ACC112 (cell line): ENCODE measurements at regions not wholly inside any gene's neighbourhood (a gene's known extent, or its start where the extent isn't known, plus 50 kb on each side); places are given as distances from the start of the nearest gene placed in this dataset.

Source experiments
- H2AFZ ChIP-seq: fragments of 200-600 bp; sonication (generic); one replicate; pipeline ENCODE4 v1.6.0; 2017; ENCODE audit warnings: antibody characterized with exemption, low read length; ENCODE audit not compliant: unreplicated experiment
- H3K27ac ChIP-seq: fragments of 200-600 bp; sonication (generic); 2 replicates; pipeline ENCODE4 v1.5.1; 2014; ENCODE audit warnings: low read depth, mild to moderate bottlenecking, antibody characterized with exemption, low read length, moderate library complexity
- H3K27me3 ChIP-seq: fragments of 200-600 bp; sonication (generic); 2 replicates; pipeline ENCODE4 v1.6.1; 2014; ENCODE audit warnings: mild to moderate bottlenecking, antibody characterized with exemption, low read length, moderate library complexity, mixed read lengths; ENCODE audit not compliant: insufficient read depth
- H3K36me3 ChIP-seq: fragments of 200-600 bp; sonication (generic); 2 replicates; pipeline ENCODE4 v1.6.1; 2016; ENCODE audit warnings: mild to moderate bottlenecking, antibody characterized with exemption, low read length, moderate library complexity, mixed read lengths; ENCODE audit not compliant: insufficient read depth
- H3K4me1 ChIP-seq: fragments of 200-600 bp; sonication (generic); one replicate; pipeline ENCODE4 v1.6.1; 2016; ENCODE audit warnings: low read length, mixed read lengths; ENCODE audit not compliant: insufficient read depth, unreplicated experiment, control insufficient read depth
- H3K4me3 ChIP-seq: fragments of 200-600 bp; sonication (generic); 2 replicates; pipeline ENCODE4 v1.5.1; 2014; ENCODE audit warnings: mild to moderate bottlenecking, low read depth, low read length
- H3K79me2 ChIP-seq: fragments of 200-600 bp; sonication (generic); one replicate; pipeline ENCODE4 v1.6.0; 2016; ENCODE audit warnings: low read length; ENCODE audit not compliant: control insufficient read depth, unreplicated experiment, insufficient read depth

DNA sequence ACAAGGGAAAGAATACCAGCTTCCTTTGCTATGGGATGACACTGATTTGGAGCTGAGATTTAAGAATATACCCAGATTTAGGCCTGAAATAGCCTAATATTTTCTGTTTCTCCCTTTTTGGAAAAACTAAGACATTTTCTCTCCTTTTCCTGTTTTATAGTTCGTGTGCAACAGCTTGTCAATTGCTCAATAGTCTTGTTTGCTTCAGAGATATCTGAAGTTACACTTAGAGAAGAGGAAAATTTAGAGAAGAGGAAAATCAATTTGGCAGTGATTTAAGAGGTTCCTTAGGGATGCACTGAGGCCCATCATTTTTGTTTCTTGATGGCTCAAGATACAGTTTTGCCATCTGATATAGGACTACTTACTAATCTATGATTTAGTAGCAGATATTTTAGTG is 398.6 kb downstream of the RFPL4B start:
- peak overlapping the region; percentile 17 for H2AFZ ChIP-seq
- no peaks in the 10 kb centered on the region for H3K79me2 ChIP-seq
- H3K36me3 ChIP-seq = no peaks in the 10 kb centered on the region
- H3K4me1 ChIP-seq = no peaks in the 10 kb centered on the region
- no peak overlapping the region for H3K27ac ChIP-seq
- no peaks in the 10 kb centered on the region for H3K27me3 ChIP-seq
- no peak overlapping the region for H3K4me3 ChIP-seq

DNA sequence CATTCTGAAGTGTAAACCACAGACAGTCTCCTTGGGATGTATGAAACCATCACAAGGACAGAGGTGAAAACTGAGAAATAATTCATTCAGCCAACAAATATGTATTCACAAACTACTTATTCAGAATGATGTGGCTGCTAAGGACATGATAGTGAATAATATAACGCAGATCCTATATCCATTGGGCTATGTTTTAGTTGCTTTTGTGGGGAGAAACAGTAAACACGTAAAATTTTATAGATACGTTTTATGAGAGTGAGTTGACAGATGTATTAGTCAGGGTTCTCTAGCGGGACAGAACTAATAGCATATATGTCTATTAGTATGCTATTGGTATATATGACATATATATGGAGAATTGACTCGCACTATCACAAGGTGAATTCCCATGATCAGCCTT is 402.5 kb downstream of the RFPL4B start:
- no peaks in the 10 kb centered on the region for H3K36me3 ChIP-seq

DNA sequence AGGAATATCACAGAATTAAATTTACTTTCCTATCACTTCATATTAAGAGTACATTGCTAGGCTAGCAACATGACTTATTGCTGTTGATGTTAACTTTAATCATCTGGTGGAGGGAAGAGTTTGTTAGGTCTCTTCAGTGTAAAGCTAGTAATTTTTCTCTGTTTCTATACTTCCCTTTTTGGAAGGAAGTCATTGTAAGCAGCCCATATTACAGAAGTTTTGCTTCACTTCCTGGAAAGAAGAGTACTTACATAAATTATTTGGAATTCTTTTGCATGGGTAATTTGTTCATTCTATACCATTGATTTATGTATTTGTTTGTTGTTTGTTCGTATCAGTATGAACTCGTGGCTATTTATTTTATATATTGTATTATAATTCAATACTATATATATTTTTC is 405.2 kb downstream of the RFPL4B start:
- H3K4me3 ChIP-seq = no peak overlapping the region
- H3K79me2 ChIP-seq = no peaks in the 10 kb centered on the region
- no peaks in the 10 kb centered on the region for H3K27me3 ChIP-seq
- no peaks in the 10 kb centered on the region for H3K4me1 ChIP-seq
- H3K27ac ChIP-seq = no peak overlapping the region
- no peaks in the 10 kb centered on the region for H3K36me3 ChIP-seq
- H2AFZ ChIP-seq = no peak overlapping the region

More for the DNA sequence above, 402.5 kb downstream of the RFPL4B start:
- no peak overlapping the region for H2AFZ ChIP-seq
- no peak overlapping the region for H3K27ac ChIP-seq
- no peak overlapping the region for H3K4me3 ChIP-seq
- H3K27me3 ChIP-seq = no peaks in the 10 kb centered on the region
- H3K79me2 ChIP-seq = no peaks in the 10 kb centered on the region
- H3K4me1 ChIP-seq = no peaks in the 10 kb centered on the region

GRCh38 chr6:112752791-112753190 is 405.7 kb downstream of the RFPL4B start:
- Histone ChIP-seq H3K79me2 (no peaks in the 10 kb centered on the region), H3K4me1 (no peaks in the 10 kb centered on the region), H2AFZ (no peak overlapping the region), H3K27me3 (no peaks in the 10 kb centered on the region), H3K27ac (no peak overlapping the region), H3K36me3 (no peaks in the 10 kb centered on the region), H3K4me3 (no peak overlapping the region)

- no peak overlapping the region for H3K27ac ChIP-seq
- H3K36me3 ChIP-seq = no peaks in the 10 kb centered on the region
- H3K27me3 ChIP-seq = no peaks in the 10 kb centered on the region
- H3K4me1 ChIP-seq = no peaks in the 10 kb centered on the region
- no peak overlapping the region for H3K4me3 ChIP-seq
- H3K79me2 ChIP-seq = no peaks in the 10 kb centered on the region
- H2AFZ ChIP-seq = no peak overlapping the region
These were observed 413.7 kb downstream of the RFPL4B start for GRCh38 chr6:112760831-112761230.

- Histone ChIP-seq H3K4me3 (no peak overlapping the region), H3K79me2 (no peaks in the 10 kb centered on the region), H3K27me3 (no peaks in the 10 kb centered on the region), H3K27ac (no peak overlapping the region), H2AFZ (no peak overlapping the region), H3K36me3 (no peaks in the 10 kb centered on the region), H3K4me1 (no peaks in the 10 kb centered on the region)
These were observed 414.6 kb downstream of the RFPL4B start for GRCh38 chr6:112761740-112762139.

DNA sequence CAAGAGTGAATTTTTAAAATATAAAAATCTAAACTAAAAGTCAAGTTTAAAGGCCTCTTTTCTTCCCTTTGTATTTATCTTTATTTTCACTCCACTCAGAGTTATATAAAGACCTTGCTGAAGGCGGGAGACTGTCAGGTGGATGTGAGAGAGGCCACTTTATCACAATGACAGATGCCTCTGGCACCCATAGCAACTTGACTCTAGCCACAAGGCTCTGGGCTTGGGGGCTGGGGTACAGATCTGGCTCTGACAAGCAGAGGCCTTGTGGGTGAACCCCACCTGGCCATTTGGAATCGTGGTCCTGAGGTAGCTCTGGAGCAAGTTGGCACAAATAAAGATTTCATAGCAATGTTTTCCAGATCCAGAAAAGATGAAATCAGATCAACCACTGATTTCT is 417.2 kb downstream of the RFPL4B start:
- Histone ChIP-seq H3K36me3 (no peaks in the 10 kb centered on the region; the same call in 1 of the 2 replicates), H3K79me2 (no peaks in the 10 kb centered on the region), H3K27ac (no peak overlapping the region), H3K27me3 (no peaks in the 10 kb centered on the region), H2AFZ (no peak overlapping the region), H3K4me3 (no peak overlapping the region), H3K4me1 (no peaks in the 10 kb centered on the region)

DNA sequence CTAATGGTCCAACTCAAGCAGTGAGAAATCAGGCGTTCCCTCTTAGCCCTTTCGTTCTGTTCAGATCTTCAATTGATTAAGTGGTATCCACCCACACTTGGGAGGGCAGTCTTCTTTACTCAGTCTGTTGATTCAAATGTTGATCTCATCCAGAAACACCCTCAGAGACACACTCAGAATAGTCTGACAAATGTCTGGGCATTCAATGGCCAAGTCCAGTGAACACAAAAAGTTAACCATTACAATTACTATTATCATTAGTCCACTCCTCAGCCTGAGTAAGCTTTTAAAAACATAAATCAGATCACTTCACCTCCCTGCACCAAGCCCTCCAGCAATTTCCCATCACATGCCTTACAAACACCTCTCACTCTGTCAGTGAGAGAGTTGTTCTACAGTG is 423.2 kb downstream of the RFPL4B start:
- Histone ChIP-seq H2AFZ (no peak overlapping the region), H3K27ac (no peak overlapping the region), H3K27me3 (no peaks in the 10 kb centered on the region), H3K4me3 (no peak overlapping the region), H3K4me1 (peaks cover 5% of the 10 kb centered on the region), H3K36me3 (no peaks in the 10 kb centered on the region; the same call in 1 of the 2 replicates), H3K79me2 (no peaks in the 10 kb centered on the region)

- H3K79me2 ChIP-seq = no peaks in the 10 kb centered on the region
- H2AFZ ChIP-seq = no peak overlapping the region
- peaks cover 5% of the 10 kb centered on the region for H3K4me1 ChIP-seq
- no peaks in the 10 kb centered on the region; the same call in 1 of the 2 replicates for H3K36me3 ChIP-seq
- H3K27me3 ChIP-seq = no peaks in the 10 kb centered on the region
- H3K4me3 ChIP-seq = no peak overlapping the region
- no peak overlapping the region for H3K27ac ChIP-seq
These were observed 426.1 kb downstream of the RFPL4B start for GRCh38 chr6:112773187-112773586.

GRCh38 chr6:112774319-112774718 is 427.2 kb downstream of the RFPL4B start:
- Histone ChIP-seq H3K27ac (no peak overlapping the region), H3K36me3 (no peaks in the 10 kb centered on the region), H2AFZ (no peak overlapping the region), H3K4me1 (peaks cover 5% of the 10 kb centered on the region), H3K79me2 (no peaks in the 10 kb centered on the region), H3K4me3 (no peak overlapping the region), H3K27me3 (no peaks in the 10 kb centered on the region)

GRCh38 chr6:112780498-112781096 is 433.5 kb downstream of the RFPL4B start:
- H3K27ac ChIP-seq = no peak overlapping the region
- peaks cover 4% of the 10 kb centered on the region for H3K4me1 ChIP-seq
- peak overlapping the region; percentile 97 for H2AFZ ChIP-seq
- peak overlapping the region; percentile 38; the same call in 1 of the 2 replicates for H3K4me3 ChIP-seq
- no peaks in the 10 kb centered on the region for H3K27me3 ChIP-seq
- no peaks in the 10 kb centered on the region for H3K36me3 ChIP-seq
- no peaks in the 10 kb centered on the region for H3K79me2 ChIP-seq
